IPS-NIHi7 (cell line): ENCODE measurements at regions not wholly inside any gene's neighbourhood (a gene's known extent, or its start where the extent isn't known, plus 50 kb on each side); places are given as distances from the start of the nearest gene placed in this dataset.

ENCODE experiments used
- DNase-seq: peaks from one replicate; pipeline ENCODE4 v3.0.0; 2012; ENCODE audit warnings: mixed read lengths; ENCODE audit errors: extremely low spot score

DNA sequence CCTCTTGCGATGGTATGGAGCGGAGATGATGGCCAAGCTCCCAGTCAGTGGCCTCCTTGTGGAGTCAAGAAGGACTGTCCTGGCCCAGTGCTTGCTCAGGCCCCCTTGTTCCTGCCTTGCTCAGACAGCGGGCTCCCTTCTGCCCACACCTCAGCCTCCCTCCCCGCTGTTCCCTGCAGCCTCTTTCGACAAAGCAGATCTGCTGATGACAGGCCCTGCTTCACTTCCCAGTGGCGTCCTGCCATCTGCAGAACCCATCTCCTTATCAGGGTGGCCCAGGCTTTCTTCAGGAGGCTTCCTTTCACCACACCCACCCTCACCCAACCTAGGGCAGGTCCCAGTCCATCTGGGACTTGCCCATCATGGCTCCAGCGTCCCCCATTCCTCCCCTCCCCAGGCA, 80.0 kb downstream of the CLDN34 start:
- DNase-seq, result no peak

DNA sequence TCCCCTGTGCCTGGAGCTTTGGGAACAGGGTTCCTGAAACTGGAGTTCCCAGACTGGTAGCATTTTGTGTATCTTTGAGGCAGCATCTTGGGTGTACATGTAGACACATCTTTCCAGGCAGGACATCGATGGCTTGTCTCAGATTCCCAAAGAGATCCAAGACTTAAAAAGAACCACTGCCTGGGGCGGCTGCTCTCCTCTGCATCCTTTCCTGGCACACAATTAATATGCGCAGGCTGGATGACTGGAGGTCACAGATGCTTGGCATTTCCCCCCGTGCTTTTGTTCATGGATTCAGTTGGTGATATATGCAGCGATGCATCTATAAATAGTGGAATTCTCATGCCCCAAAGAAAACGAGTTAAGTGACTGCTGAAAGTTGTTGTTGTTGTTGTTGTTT, 80.5 kb downstream of the CLDN34 start:
- no peak for DNase-seq

- DNase-seq, result no peak
Measured at GRCh38 chrX:10048076-10048475, 80.9 kb downstream of the CLDN34 start.

- no peak for DNase-seq
Measured at GRCh38 chrX:10048707-10049106, 81.5 kb downstream of the CLDN34 start.

GRCh38 chrX:10049236-10049635, 82.1 kb downstream of the CLDN34 start:
- DNase-seq, result no peak

- peak; percentile 34 for DNase-seq
Measured at GRCh38 chrX:10050481-10050880, 83.3 kb downstream of the CLDN34 start.

DNA sequence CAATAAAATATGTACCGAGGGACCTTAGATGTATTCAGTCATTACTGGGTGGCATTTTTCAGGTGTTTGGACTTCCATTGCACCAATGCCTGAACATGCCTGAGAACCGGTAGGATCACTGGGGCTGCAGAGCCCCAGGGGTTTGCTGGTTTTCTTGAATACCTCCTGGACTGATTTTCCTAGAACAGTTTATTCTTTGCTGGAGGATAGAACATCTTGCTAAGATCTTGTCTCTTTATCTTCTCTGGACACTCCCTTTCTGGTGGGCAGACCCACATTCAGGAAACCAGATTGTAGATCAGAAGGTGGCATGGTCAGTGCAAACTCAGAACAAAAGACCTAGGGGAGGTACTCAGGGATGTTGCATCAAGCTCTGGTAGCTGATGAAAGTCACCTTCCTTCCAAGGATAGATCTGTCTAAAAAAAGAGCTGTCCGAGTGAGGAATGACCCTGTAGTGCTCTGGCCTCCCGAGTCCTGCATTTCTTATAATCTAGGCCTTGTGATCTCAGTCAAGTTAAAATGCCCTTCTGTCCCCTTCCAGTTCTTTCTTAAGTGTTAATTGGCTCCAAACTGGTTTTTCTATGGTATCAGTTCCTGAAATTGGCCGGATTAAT, 84.8 kb downstream of the CLDN34 start:
- DNase-seq, result no peak

DNA sequence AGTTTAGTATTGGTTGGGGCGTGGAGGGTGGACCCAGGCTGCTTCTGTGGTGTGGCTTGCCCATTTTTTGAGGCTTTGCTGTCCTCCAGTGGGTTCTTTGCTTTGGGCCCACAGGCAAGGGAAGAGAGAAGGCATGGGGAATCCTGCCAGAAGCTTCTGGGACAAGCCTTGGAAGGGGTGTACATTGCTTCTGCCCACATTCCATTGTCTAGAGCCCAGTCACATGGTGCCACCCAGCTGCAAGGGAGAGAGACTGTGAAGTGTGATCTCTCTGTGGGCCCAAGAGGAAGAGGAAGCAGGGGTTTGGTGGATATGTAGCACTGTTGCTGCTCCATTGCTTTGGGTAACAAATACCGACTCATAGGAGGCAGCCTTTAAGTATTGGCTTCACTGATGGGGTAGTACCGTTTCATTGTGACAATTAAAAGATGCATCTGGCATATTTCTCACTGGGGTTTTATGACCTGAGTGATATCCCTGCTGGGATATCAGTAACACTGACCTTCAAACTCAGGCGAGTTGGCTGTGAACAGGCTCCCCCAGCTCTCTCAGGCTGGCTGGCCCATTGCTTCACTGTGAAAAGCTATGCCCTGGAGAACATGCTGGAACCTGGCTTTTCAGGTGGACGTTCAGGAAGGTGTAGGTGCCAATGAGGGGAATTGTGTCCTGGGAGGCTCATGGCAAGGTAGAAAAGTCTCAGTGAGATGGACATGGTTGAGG, 85.9 kb downstream of the CLDN34 start:
- DNase-seq, result no peak

GRCh38 chrX:10054396-10054795, 87.2 kb downstream of the CLDN34 start:
- DNase-seq, result no peak

- no peak for DNase-seq
Measured at GRCh38 chrX:10055430-10055829, 88.3 kb downstream of the CLDN34 start.

DNA sequence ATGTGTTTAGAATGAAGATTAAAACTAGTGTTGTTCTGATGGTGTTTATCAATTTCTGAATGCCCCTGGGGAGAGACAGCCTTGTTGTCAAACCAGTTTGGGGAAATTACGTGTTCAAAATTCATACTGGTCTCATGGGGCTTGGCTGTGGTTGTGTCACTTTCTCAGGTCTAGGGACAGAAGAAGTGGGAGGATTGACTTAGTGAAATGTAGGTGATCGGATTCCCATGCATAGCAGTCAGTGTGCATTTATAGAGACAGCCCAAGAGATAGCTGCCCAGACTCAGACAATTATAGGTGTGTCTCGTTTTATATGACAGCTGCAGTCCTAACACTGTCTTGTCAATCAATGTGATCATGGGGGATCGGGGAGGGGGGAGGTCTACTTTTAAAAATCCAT, 94.4 kb upstream of the CLCN4 start:
- DNase-seq, result no peak

DNA sequence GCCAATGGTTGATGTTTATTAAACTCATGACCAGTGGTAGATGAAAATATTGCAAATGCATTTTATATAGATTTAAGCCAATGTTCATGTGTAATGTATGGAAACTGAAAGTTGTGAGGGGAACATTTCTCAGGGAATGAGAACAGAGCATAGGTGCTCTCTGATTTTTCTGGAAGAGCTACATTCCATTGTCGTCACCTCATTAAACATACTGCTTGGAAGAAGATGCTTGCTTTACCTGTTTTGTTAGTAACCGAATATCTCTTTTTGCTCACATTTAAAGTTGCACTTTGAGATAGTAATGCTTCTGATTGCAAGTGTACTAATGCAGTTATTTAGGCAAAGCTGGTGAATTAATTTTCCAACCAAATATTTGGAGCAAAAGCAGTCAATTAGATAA, 93.8 kb upstream of the CLCN4 start:
- no peak for DNase-seq

DNA sequence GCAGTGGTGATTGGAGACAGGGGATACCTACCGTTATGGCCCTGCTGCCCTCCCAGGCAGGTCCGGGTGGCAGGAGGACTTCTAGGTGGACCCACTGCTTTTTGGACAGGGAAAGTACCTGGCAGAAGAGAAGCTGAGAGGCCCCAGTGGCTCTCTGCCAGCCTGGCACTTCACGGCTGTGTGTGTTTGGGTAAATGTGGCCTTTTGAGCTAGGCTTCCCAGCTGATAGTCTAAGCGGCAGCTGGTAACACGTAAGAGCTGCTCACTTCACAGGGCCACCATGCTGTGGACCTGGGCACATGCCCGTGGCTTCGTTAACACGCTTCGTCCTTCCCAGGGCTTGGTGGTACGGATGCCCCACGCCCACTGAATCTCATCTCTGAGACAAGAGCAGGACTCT, 92.0 kb upstream of the CLCN4 start:
- DNase-seq, result no peak

GRCh38 chrX:10070714-10071436, 85.9 kb upstream of the CLCN4 start:
- no peak for DNase-seq

- no peak for DNase-seq
Measured at GRCh38 chrX:10071451-10072144, 85.2 kb upstream of the CLCN4 start.

DNA sequence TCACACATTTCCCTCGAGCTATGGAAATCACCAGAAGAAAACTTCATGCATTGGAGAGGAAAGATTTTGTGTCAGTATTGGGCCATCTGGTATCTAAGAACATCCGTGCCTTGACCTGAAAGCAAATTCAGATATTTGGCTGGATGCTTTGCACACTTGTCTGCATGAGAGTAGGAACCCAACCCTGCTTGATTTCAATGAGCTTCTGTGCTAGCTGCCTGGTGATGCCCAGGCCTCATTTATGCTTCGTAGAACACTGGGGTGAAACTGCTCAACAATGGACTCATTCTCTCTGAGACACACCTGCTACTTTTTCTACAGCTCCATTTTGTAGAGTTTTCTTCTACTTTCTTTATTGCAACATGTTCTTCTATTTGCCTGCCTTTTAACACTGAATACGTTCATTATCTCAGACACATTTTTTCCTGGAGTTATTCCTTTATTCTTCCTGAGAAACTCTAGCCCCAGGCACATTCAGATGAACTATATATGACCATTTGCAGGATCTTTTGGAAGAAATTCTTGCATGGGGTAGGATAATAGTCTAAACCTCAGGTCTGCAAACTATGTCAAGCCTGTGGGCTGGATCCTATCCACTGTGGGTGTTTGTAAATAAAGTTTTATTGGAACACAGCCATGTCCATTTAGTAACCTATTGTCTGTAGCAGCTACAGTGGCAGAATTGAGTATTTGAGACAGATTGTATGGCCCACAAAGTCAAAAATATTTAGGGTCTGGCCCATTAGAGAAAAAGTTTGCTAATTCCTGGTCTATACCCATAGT, 83.8 kb upstream of the CLCN4 start:
- DNase-seq, result no peak

DNA sequence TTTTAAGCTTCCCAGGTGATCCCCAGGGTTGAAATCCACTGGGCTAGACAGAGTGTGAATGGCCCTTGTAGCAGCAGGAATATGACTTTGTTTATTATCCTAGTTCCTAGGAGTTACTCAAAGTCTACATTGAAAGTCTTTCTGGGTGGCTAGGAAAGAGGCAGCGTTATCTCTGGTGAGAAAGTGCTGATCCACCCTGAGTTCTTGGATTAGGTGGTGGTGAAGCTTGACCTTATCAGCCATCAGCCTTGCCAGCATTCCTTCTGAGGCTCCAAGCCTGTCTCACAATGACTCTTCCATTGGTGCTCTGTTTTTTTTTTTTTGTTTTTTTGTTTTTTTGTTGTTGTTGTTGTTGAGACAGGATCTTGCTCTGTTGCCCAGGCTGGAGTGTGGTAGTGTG, 83.1 kb upstream of the CLCN4 start:
- DNase-seq, result no peak

DNA sequence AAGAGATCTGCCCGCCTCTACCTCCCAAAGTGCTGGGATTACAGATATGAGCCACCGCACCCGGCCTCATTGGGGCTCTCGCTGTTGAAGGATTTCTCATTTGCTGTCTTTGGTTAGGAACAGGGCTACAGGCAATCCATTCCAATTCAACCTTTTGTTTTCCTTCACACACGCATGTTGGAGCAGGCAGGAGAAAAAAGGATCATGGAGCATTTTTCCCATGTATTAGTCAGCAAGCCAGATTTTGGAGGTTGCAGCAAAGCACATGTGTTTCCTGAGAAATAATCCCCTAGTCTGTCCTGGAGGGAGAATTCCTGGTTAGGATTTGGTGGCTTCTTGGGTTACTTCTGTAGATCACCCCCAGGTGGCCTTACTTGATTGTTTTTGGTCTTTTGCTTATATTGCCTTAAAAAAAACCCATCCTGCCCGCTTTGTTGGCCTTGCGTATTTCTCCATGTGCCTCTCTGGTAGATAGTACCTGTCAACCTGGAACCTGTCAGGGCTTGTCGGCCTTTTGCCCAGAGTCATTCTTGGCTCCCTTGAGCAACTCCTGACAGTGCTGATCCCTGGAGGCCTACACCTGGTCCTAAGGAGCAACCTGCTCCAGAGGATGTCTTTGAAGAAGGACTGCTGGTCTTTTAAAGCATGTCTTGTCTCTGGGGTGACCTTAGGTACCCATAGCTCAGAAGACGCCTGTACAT, 82.4 kb upstream of the CLCN4 start:
- DNase-seq, result no peak

- no peak for DNase-seq
Measured at GRCh38 chrX:10076765-10077164, 80.0 kb upstream of the CLCN4 start.

DNA sequence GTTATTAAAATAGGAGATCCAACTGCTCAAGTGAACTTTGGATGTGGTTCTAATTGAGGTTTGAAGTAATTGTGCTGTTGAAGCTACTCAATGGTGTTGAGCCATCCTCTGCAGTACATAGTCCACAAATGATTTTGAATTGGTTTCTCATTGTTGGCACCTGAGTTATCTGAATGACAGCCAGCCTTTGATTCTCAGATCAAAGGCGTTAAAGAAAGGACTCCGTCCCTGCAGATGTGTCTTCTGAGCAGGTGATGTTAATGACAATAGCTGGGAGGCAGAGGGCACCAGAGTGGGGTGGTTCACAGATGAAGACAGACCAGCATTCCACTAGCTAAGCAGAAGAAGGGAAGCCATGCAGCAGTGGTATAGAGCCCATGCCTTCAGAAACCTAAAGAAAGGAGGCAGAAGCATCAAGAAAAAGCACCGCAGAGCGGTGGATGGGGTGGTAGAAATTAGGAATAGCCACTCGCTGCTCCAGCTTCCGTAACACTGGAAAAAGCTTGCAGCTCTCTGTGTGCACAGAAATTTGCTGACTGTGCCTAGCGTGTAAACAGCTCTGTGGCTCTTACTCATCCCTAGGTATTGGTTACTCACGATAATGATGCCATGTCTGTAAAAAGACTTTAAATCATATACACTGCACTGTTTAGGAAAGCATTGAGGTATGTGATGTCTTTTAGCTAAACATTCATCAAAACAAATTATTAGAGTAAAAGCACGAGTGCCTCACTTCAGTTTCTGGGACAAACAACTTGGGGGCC, 79.2 kb upstream of the CLCN4 start:
- no peak for DNase-seq
